ENCODE measurements at regions not wholly inside any gene's neighbourhood (a gene's known extent, or its start where the extent isn't known, plus 50 kb on each side); places are given as distances from the start of the nearest gene placed in this dataset.

GRCh38 chr1:55789466-55789865, 574.3 kb upstream of the USP24 start:
- TF ChIP-seq TAF1 (IDR thresholded peaks at IDR 0.05; ENCODE audit: borderline replicate concordance, low read depth, low read length): no peak
- no peak for TF ChIP-seq ZNF687 (IDR thresholded peaks at IDR 0.05)
- no peak for TF ChIP-seq EGR1 (IDR thresholded peaks at IDR 0.05; ENCODE audit: borderline replicate concordance in 1 of 2, low read depth in 2 of 2, low read length in 2 of 2)
- TF ChIP-seq EZH2 (IDR thresholded peaks at IDR 0.05; ENCODE audit: borderline replicate concordance, control insufficient read depth, low read depth, low read length): no peak
- TF ChIP-seq ESRRA (IDR thresholded peaks at IDR 0.05; ENCODE audit: low read length): no peak
- TF ChIP-seq KDM1A (IDR thresholded peaks at IDR 0.05; ENCODE audit: borderline replicate concordance): no peak
- no peak for TF ChIP-seq CHD4 (IDR thresholded peaks at IDR 0.05)
- TF ChIP-seq EP300 (IDR thresholded peaks at IDR 0.05; ENCODE audit: borderline replicate concordance in 1 of 2, control insufficient read depth in 1 of 2, low read depth in 2 of 2, low read length in 2 of 2): no peak
- no peak for TF ChIP-seq USF1 (IDR thresholded peaks at IDR 0.05; ENCODE audit: borderline replicate concordance, extremely low read length, insufficient read depth, low read depth, low read length)
- no peak for TF ChIP-seq JUND (IDR thresholded peaks at IDR 0.05; ENCODE audit: low read depth, low read length)
- no peak for TF ChIP-seq GABPA (IDR thresholded peaks at IDR 0.05; ENCODE audit: low read depth)
